Cardiac muscle cell (in vitro differentiated cells and primary cell): ENCODE measurements at regions not wholly inside any gene's neighbourhood (a gene's known extent, or its start where the extent isn't known, plus 50 kb on each side); places are given as distances from the start of the nearest gene placed in this dataset.

Source experiments
- DNase-seq, 2 donors: peaks; one replicate each; pipeline versions ENCODE4 v3.0.0 to v3.0.0-alpha.2; 2010 to 2017; ENCODE audit warnings: low read depth in 1 of 2, low spot score in 1 of 2
- H3K27ac ChIP-seq: fragments of 200-600 bp; sonication (generic); 2 replicates; pipeline ENCODE4 v1.5.1; 2016
- H3K27me3 ChIP-seq: fragments of 200-600 bp; sonication (generic); 2 replicates; pipeline ENCODE4 v1.6.0; 2016; ENCODE audit warnings: control low read depth
- H3K36me3 ChIP-seq: fragments of 200-600 bp; sonication (generic); 2 replicates; pipeline ENCODE4 v1.5.1; 2016; ENCODE audit warnings: control low read depth
- H3K4me1 ChIP-seq: fragments of 200-600 bp; sonication (generic); 2 replicates; pipeline ENCODE4 v1.8.1; 2017; ENCODE audit warnings: low read depth, mild to moderate bottlenecking, mixed run types
- H3K4me3 ChIP-seq: fragments of 200-600 bp; sonication (generic); 2 replicates; pipeline ENCODE4 v1.5.1; 2016; ENCODE audit warnings: mild to moderate bottlenecking
- H3K9me3 ChIP-seq: fragments of 200-600 bp; sonication (generic); 2 replicates; pipeline ENCODE4 v1.5.1; 2017; ENCODE audit warnings: low read depth, mild to moderate bottlenecking, control low read depth
- TF ChIP-seq, protein P1 (sequence below): IDR thresholded peaks from 2 replicates; pipeline ENCODE4 v1.5.1; 2012; ENCODE audit warnings: low read depth, mild to moderate bottlenecking, low read length

DNA sequence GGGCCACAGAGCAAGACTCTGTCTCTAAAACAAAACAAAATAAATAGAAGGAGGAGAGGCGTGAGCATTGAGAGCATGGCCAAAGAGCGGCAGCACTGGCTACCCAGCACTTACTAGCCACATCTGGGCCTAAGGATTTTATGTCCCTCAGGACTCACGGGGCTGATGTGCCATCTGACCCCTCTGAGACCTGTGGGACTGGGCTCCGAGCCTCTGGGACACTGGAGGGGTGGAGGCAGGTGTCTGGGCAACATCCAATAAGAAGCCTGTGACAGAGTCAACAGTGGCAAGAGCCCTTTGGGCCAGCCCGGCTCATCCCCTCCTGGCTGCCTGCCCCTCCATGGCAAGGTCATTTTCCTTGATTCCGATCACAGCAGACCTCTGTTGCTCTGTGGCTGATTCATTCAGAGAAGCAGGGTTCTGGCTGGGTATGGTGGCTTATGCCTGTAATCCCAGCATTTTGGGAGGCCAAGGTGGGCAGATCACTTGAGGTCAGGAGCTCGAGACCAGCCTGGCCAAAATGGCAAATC, 60.7 kb downstream of the RRM2 start:
- Histone ChIP-seq H3K4me1 (no peaks in the 10 kb centered on the region), H3K36me3 (no peaks in the 10 kb centered on the region), H3K27ac (no peak overlapping the region), H3K4me3 (no peak overlapping the region), H3K27me3 (no peaks in the 10 kb centered on the region), H3K9me3 (no peaks in the 10 kb centered on the region)
- DNase-seq: no peak
- TF ChIP-seq, protein P1, sequence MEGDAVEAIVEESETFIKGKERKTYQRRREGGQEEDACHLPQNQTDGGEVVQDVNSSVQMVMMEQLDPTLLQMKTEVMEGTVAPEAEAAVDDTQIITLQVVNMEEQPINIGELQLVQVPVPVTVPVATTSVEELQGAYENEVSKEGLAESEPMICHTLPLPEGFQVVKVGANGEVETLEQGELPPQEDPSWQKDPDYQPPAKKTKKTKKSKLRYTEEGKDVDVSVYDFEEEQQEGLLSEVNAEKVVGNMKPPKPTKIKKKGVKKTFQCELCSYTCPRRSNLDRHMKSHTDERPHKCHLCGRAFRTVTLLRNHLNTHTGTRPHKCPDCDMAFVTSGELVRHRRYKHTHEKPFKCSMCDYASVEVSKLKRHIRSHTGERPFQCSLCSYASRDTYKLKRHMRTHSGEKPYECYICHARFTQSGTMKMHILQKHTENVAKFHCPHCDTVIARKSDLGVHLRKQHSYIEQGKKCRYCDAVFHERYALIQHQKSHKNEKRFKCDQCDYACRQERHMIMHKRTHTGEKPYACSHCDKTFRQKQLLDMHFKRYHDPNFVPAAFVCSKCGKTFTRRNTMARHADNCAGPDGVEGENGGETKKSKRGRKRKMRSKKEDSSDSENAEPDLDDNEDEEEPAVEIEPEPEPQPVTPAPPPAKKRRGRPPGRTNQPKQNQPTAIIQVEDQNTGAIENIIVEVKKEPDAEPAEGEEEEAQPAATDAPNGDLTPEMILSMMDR: no peak

- no peak overlapping the region for H3K4me3 ChIP-seq
- H3K27ac ChIP-seq: no peak overlapping the region
- no peaks in the 10 kb centered on the region for H3K27me3 ChIP-seq
- DNase-seq: no peak
- H3K36me3 ChIP-seq: no peaks in the 10 kb centered on the region
- H3K4me1 ChIP-seq: no peaks in the 10 kb centered on the region
- TF ChIP-seq, protein P1: no peak
- H3K9me3 ChIP-seq: no peaks in the 10 kb centered on the region
These were observed 61.9 kb downstream of the RRM2 start for GRCh38 chr2:10184421-10184820.

GRCh38 chr2:10185046-10185445, 62.5 kb downstream of the RRM2 start:
- no peaks in the 10 kb centered on the region for H3K36me3 ChIP-seq
- DNase-seq: peak in 1 of 2 donors; percentile 43
- no peaks in the 10 kb centered on the region for H3K4me1 ChIP-seq
- H3K27ac ChIP-seq: no peak overlapping the region
- TF ChIP-seq, protein P1: no peak
- H3K27me3 ChIP-seq: no peaks in the 10 kb centered on the region
- H3K9me3 ChIP-seq: no peaks in the 10 kb centered on the region
- no peak overlapping the region for H3K4me3 ChIP-seq

DNA sequence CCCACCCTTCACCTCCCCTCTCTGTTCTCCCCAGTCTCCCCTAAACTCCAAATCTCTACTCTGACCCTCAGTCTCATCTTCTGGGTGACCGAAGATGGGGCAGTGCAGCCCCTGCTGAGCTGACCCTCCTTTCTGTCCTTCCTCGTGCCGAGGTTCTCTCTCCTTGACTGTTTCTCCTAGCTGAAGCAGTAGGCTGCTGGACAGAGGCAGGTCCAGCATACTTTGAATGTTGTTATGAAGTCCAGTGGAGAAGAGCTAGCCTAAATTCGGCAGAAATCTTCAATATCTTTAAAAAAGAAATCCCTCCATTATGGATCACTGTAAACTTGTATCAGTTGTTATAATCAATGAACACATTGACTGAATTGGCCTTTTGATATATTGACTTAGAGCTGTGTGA, 63.2 kb downstream of the RRM2 start:
- H3K4me1 ChIP-seq: no peaks in the 10 kb centered on the region
- no peak overlapping the region for H3K4me3 ChIP-seq
- no peaks in the 10 kb centered on the region for H3K9me3 ChIP-seq
- no peak overlapping the region for H3K27ac ChIP-seq
- no peaks in the 10 kb centered on the region for H3K36me3 ChIP-seq
- DNase-seq: no peak
- TF ChIP-seq, protein P1: no peak
- H3K27me3 ChIP-seq: no peaks in the 10 kb centered on the region

- no peaks in the 10 kb centered on the region for H3K4me1 ChIP-seq
- no peaks in the 10 kb centered on the region for H3K36me3 ChIP-seq
- DNase-seq: no peak
- no peak overlapping the region for H3K27ac ChIP-seq
- H3K4me3 ChIP-seq: no peak overlapping the region
- no peaks in the 10 kb centered on the region for H3K27me3 ChIP-seq
- H3K9me3 ChIP-seq: no peaks in the 10 kb centered on the region
- TF ChIP-seq, protein P1: no peak
These were observed 64.5 kb downstream of the RRM2 start for GRCh38 chr2:10186868-10187535.
